ENCODE measurements at regions not wholly inside any gene's neighbourhood (a gene's known extent, or its start where the extent isn't known, plus 50 kb on each side); places are given as distances from the start of the nearest gene placed in this dataset.

DNA sequence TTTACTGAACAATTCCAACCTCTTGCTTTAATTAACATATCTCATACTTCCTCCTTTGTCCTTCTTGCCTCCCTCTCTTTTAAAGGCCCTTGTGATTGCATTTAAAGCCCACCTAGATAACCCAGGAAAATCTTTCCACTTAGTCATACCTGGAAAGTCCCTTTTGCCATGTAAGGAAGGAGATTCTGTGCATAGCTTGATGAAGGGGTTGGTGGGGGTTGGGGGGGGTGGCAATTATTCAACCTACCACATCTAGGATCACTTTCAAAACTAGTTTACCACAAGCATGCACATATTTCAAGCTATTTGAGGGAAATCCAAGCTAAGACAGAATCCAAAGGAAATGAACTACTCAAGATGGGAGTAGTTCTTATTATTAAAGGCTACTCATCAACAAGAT, 249.1 kb upstream of the PTBP2 start:
- no peaks in the 10 kb centered on the region for H3K9me3 ChIP-seq (ENCODE audit: control insufficient read depth in 1 of 2, insufficient read depth in 1 of 2, low read length in 2 of 2)
- TF ChIP-seq, protein P1, sequence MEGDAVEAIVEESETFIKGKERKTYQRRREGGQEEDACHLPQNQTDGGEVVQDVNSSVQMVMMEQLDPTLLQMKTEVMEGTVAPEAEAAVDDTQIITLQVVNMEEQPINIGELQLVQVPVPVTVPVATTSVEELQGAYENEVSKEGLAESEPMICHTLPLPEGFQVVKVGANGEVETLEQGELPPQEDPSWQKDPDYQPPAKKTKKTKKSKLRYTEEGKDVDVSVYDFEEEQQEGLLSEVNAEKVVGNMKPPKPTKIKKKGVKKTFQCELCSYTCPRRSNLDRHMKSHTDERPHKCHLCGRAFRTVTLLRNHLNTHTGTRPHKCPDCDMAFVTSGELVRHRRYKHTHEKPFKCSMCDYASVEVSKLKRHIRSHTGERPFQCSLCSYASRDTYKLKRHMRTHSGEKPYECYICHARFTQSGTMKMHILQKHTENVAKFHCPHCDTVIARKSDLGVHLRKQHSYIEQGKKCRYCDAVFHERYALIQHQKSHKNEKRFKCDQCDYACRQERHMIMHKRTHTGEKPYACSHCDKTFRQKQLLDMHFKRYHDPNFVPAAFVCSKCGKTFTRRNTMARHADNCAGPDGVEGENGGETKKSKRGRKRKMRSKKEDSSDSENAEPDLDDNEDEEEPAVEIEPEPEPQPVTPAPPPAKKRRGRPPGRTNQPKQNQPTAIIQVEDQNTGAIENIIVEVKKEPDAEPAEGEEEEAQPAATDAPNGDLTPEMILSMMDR (IDR thresholded peaks at IDR 0.05): no peak
- Mint-ChIP-seq H3K36me3 (ENCODE audit: low read depth) (no peaks in the 10 kb centered on the region), H3K4me3 (no peak overlapping the region), H3K27ac (no peak overlapping the region), H3K4me1 (ENCODE audit: low read depth) (no peaks in the 10 kb centered on the region), H3K9me3 (peaks cover 3% of the 10 kb centered on the region), H3K27me3 (no peaks in the 10 kb centered on the region)
- no peaks in the 10 kb centered on the region for H3K36me3 ChIP-seq (ENCODE audit: insufficient read depth, low read length)
- H3K4me3 ChIP-seq (ENCODE audit: low read length): no peak overlapping the region
- no peak for ATAC-seq (ENCODE audit: poor library complexity)
- ChIA-PET CTCF (no interaction called here), POLR2A (no interaction called here)
- no peak overlapping the region for H3K27ac ChIP-seq (ENCODE audit: low read depth in 1 of 2, low read length in 2 of 2)
- intact Hi-C loops (cut with DNase I, micrococcal nuclease): no loop called here
- no peaks in the 10 kb centered on the region for H3K4me1 ChIP-seq (ENCODE audit: insufficient read depth, low read length)
- no peak for DNase-seq
- no peaks in the 10 kb centered on the region for H3K27me3 ChIP-seq (ENCODE audit: control insufficient read depth in 1 of 2, insufficient read depth in 2 of 2, low read length in 2 of 2)

DNA sequence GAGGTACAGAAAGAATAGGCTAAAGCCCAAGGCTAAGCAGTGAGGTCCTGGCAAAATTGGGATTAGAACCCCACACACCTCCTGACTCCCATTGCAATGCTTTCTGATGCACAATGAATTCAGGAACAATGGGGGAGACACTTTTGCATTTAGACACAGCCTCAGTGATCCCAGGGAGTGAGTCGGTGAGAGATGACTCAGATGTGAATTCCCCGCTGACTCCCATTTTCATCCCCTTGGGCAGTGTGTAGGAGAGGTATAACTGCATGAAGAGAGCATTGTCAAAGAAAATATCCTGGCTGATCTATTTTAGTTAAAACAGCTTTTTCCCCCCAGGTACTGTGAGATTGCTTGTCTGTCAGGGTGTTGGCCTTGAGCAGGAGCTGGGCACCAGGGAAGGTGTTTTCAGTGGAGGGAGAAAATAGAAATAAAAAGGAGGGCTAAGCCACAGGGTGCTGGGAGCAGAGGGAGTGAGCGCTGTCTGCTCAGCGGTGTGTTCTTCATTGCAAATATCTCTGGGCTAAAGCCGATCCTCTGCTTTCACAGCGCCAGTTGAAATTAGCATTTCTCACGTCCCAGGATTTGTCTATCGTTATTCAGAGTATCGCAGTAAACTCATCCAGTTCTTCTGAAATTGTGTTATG, 247.7 kb upstream of the PTBP2 start:
- Histone ChIP-seq H3K36me3 (ENCODE audit: insufficient read depth, low read length) (no peaks in the 10 kb centered on the region), H3K4me3 (ENCODE audit: low read length) (no peak overlapping the region), H3K9me3 (ENCODE audit: control insufficient read depth in 1 of 2, insufficient read depth in 1 of 2, low read length in 2 of 2) (no peaks in the 10 kb centered on the region), H3K27ac (ENCODE audit: low read depth in 1 of 2, low read length in 2 of 2) (no peak overlapping the region), H3K4me1 (ENCODE audit: insufficient read depth, low read length) (no peaks in the 10 kb centered on the region), H3K27me3 (ENCODE audit: control insufficient read depth in 1 of 2, insufficient read depth in 2 of 2, low read length in 2 of 2) (no peaks in the 10 kb centered on the region)
- intact Hi-C loops (cut with DNase I, micrococcal nuclease): no loop called here
- H3K9me3 Mint-ChIP-seq: peaks cover 2% of the 10 kb centered on the region
- no peaks in the 10 kb centered on the region for H3K36me3 Mint-ChIP-seq (ENCODE audit: low read depth)
- H3K4me3 Mint-ChIP-seq: no peak overlapping the region
- ChIA-PET CTCF (no interaction called here), POLR2A (no interaction called here)
- ATAC-seq (ENCODE audit: poor library complexity): no peak
- no peak for DNase-seq
- H3K27ac Mint-ChIP-seq: no peak overlapping the region
- no peaks in the 10 kb centered on the region for H3K4me1 Mint-ChIP-seq (ENCODE audit: low read depth)
- TF ChIP-seq, protein P1 (IDR thresholded peaks at IDR 0.05): no peak
- H3K27me3 Mint-ChIP-seq: no peaks in the 10 kb centered on the region

DNA sequence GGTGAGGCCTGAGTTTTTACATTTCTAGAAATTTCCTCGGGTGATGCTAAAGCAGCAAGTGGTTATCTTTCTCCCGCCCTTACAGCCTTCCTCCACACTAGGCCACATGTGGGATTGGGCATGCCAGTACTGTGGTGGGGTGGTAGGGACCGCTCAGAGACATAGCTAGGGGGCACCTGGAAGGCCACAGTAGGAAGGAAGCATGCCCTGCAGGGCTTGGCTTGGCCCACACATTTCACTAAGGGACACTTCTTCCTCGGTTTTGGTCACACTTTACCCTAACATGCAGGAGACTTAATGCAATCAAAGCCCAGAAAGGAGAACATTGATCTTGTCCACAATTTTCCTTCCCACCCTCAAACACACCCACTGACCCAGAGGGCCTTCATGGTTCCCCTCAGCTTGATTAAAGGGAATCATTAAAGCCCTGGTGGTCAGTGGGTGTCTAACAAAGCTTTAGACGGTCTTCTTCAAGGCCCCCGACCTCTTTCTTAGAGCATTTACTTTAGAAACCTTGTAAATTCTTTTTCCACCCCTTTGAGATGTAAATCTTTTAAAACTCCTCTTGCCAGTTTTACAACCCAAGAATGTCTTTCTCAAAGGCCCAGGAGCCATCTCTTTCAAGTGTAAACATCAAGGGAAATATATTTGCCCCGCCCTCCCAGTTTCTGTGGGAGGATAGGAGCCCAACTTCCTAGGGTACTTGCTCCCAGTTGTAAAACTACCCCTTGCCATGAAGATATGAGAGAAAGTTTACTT, 246.4 kb upstream of the PTBP2 start:
- H3K27ac Mint-ChIP-seq: no peak overlapping the region
- DNase-seq (no peak), ATAC-seq (ENCODE audit: poor library complexity) (no peak)
- H3K4me3 Mint-ChIP-seq: no peak overlapping the region
- no peaks in the 10 kb centered on the region for H3K27me3 ChIP-seq (ENCODE audit: control insufficient read depth in 1 of 2, insufficient read depth in 2 of 2, low read length in 2 of 2)
- no peaks in the 10 kb centered on the region for H3K36me3 ChIP-seq (ENCODE audit: insufficient read depth, low read length)
- intact Hi-C loops (cut with DNase I, micrococcal nuclease): no loop called here
- no peak overlapping the region for H3K4me3 ChIP-seq (ENCODE audit: low read length)
- no peaks in the 10 kb centered on the region for H3K27me3 Mint-ChIP-seq
- CTCF ChIA-PET: no interaction called here
- H3K9me3 ChIP-seq (ENCODE audit: control insufficient read depth in 1 of 2, insufficient read depth in 1 of 2, low read length in 2 of 2): no peaks in the 10 kb centered on the region
- H3K36me3 Mint-ChIP-seq (ENCODE audit: low read depth): no peaks in the 10 kb centered on the region
- TF ChIP-seq, protein P1 (IDR thresholded peaks at IDR 0.05): no peak
- H3K4me1 ChIP-seq (ENCODE audit: insufficient read depth, low read length): no peaks in the 10 kb centered on the region
- POLR2A ChIA-PET: no interaction called here
- H3K27ac ChIP-seq (ENCODE audit: low read depth in 1 of 2, low read length in 2 of 2): no peak overlapping the region
- H3K4me1 Mint-ChIP-seq (ENCODE audit: low read depth): no peaks in the 10 kb centered on the region
- H3K9me3 Mint-ChIP-seq: peaks cover 2% of the 10 kb centered on the region
